22Rv1 (cell line): ENCODE measurements at regions not wholly inside any gene's neighbourhood (a gene's known extent, or its start where the extent isn't known, plus 50 kb on each side); places are given as distances from the start of the nearest gene placed in this dataset.

ENCODE experiments used
- H3K27ac ChIP-seq: fragments of 450-650 bp; 2 replicates; pipeline ENCODE4 v1.5.1; 2017
- CTCF ChIP-seq: fragments of 450-650 bp; IDR thresholded peaks from 2 replicates; pipeline ENCODE4 v1.5.1; 2017; ENCODE audit warnings: mild to moderate bottlenecking
- ZFX ChIP-seq: fragments of 450-650 bp; IDR thresholded peaks from 2 replicates; pipeline ENCODE4 v1.6.1; 2017; ENCODE audit warnings: antibody characterized with exemption, borderline replicate concordance

GRCh38 chr9:126222363-126222834 is 104.2 kb upstream of the MVB12B start:
- no peak for TF ChIP-seq ZFX
- no peak for TF ChIP-seq CTCF
- H3K27ac ChIP-seq, result no peak overlapping the region

GRCh38 chr9:126222835-126223431 is 103.7 kb upstream of the MVB12B start:
- TF ChIP-seq ZFX, result no peak
- no peak for TF ChIP-seq CTCF
- H3K27ac ChIP-seq, result no peak overlapping the region

GRCh38 chr9:126223798-126224531 is 102.7 kb upstream of the MVB12B start:
- H3K27ac ChIP-seq, result no peak overlapping the region
- TF ChIP-seq ZFX (no peak), CTCF (no peak)

- TF ChIP-seq CTCF (no peak), ZFX (no peak)
- H3K27ac ChIP-seq, result no peak overlapping the region
Measured at GRCh38 chr9:126225611-126226609, 100.7 kb upstream of the MVB12B start.

- TF ChIP-seq CTCF, result no peak
- no peak for TF ChIP-seq ZFX
- no peak overlapping the region for H3K27ac ChIP-seq
Measured at GRCh38 chr9:126226991-126227936, 99.4 kb upstream of the MVB12B start.

- TF ChIP-seq ZFX (no peak), CTCF (no peak)
- H3K27ac ChIP-seq, result no peak overlapping the region
Measured at GRCh38 chr9:126228111-126228780, 98.4 kb upstream of the MVB12B start.
